ENCODE measurements at regions not wholly inside any gene's neighbourhood (a gene's known extent, or its start where the extent isn't known, plus 50 kb on each side); places are given as distances from the start of the nearest gene placed in this dataset.

GRCh38 chr6:112549749-112550148, 202.6 kb downstream of the RFPL4B start:
- TF ChIP-seq EZH2 (IDR thresholded peaks at IDR 0.05; ENCODE audit: insufficient read depth, low read length), result no peak
- no peak for TF ChIP-seq CTCF (IDR thresholded peaks at IDR 0.05; ENCODE audit: insufficient read depth, low read depth, low read length)
